ENCODE measurements at regions not wholly inside any gene's neighbourhood (a gene's known extent, or its start where the extent isn't known, plus 50 kb on each side); places are given as distances from the start of the nearest gene placed in this dataset.

DNA sequence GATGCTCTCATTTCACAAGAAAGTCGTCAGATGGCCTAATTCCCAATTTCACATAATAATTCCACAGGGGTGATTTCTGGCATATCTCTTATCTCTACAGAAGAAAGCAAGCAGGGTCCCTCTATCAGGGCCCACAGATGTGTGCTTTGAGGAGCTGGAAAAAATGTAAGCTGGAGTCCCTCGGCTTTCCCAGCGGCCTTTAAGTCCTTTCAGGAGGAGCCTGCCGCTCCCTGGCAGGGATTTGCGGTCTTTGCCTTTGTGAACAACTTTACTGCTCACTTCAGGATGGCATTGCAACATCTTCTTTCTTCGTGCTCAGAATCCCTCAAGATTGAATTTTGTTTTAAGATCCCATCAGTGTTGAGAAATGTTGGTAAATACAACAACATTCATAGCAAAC lies 83.0 kb downstream of the FZD10 start:
- TF ChIP-seq, protein P1, sequence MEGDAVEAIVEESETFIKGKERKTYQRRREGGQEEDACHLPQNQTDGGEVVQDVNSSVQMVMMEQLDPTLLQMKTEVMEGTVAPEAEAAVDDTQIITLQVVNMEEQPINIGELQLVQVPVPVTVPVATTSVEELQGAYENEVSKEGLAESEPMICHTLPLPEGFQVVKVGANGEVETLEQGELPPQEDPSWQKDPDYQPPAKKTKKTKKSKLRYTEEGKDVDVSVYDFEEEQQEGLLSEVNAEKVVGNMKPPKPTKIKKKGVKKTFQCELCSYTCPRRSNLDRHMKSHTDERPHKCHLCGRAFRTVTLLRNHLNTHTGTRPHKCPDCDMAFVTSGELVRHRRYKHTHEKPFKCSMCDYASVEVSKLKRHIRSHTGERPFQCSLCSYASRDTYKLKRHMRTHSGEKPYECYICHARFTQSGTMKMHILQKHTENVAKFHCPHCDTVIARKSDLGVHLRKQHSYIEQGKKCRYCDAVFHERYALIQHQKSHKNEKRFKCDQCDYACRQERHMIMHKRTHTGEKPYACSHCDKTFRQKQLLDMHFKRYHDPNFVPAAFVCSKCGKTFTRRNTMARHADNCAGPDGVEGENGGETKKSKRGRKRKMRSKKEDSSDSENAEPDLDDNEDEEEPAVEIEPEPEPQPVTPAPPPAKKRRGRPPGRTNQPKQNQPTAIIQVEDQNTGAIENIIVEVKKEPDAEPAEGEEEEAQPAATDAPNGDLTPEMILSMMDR (IDR thresholded peaks at IDR 0.05) = no peak
- no peak for TF ChIP-seq POLR2A (IDR thresholded peaks at IDR 0.05)

Data from heart left ventricle (tissue), 13 donors.